Astrocyte of the cerebellum (primary cell): ENCODE measurements at regions not wholly inside any gene's neighbourhood (a gene's known extent, or its start where the extent isn't known, plus 50 kb on each side); places are given as distances from the start of the nearest gene placed in this dataset.

Experiments used
- DNase-seq: peaks from one replicate; pipeline ENCODE4 v3.0.0-alpha.2; 2011; ENCODE audit warnings: low read depth
- H3K4me3 ChIP-seq: 2 replicates; pipeline ENCODE4 v1.5.1; 2011; ENCODE audit warnings: mild to moderate bottlenecking, low read depth, low read length, moderate library complexity
- in situ Hi-C: cut with HindIII; loops from 2 replicates; pipeline ENCODE4 v1.10.0; 2017; ENCODE audit warnings: low sequenced_read_pairs
- TF ChIP-seq, protein P1 (sequence below): IDR thresholded peaks from 2 replicates; pipeline ENCODE4 v1.5.1; 2012; ENCODE audit warnings: low read length, low read depth, moderate library complexity, mild to moderate bottlenecking; ENCODE audit errors: missing control alignments

DNA sequence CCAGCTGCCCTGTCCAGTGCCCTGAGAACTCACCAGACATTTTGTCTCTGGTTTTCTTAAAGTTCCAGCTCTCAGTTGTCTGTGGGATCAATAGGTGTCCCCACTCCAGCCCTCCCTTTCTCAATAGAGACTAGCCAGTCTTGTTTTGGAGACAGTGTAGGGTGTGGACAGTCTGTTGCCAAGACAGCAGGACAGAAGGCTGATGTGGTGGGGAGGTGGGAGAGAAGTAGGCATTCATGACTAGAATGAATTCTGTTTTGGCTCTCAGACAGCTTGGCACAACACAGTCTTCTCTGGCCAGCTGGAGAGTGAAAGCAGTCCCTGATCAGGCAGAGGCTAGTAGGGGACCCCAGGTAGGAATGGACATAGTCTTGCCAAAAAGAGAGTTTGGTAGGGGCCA is 467.0 kb upstream of the PODXL start:
- TF ChIP-seq, protein P1, sequence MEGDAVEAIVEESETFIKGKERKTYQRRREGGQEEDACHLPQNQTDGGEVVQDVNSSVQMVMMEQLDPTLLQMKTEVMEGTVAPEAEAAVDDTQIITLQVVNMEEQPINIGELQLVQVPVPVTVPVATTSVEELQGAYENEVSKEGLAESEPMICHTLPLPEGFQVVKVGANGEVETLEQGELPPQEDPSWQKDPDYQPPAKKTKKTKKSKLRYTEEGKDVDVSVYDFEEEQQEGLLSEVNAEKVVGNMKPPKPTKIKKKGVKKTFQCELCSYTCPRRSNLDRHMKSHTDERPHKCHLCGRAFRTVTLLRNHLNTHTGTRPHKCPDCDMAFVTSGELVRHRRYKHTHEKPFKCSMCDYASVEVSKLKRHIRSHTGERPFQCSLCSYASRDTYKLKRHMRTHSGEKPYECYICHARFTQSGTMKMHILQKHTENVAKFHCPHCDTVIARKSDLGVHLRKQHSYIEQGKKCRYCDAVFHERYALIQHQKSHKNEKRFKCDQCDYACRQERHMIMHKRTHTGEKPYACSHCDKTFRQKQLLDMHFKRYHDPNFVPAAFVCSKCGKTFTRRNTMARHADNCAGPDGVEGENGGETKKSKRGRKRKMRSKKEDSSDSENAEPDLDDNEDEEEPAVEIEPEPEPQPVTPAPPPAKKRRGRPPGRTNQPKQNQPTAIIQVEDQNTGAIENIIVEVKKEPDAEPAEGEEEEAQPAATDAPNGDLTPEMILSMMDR, result no peak
- no peak overlapping the region for H3K4me3 ChIP-seq
- no peak for DNase-seq
- in situ Hi-C loops, result no loop called here

DNA sequence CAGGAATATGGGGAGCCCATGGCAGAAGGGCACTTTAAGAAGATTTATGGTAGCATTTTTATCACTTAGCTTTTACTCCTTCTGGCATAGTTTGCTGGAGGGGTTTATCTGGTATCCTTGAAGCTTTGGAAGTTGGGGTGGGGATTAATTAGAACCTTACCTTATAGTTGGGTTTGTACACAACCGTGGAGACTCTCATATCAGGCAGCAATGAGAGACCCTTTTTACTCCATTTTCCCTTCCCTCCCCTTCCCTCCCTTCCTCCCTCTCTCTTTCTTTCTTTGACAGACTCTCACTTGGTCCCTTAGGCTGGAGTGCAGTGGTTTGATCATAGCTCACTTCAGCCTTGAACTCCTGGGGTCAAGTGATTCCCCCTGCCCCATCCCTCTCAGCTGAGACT is 465.8 kb upstream of the PODXL start:
- no peak overlapping the region for H3K4me3 ChIP-seq
- in situ Hi-C loops, result no loop called here
- no peak for DNase-seq
- TF ChIP-seq, protein P1, result no peak

- in situ Hi-C loops, result no loop called here
- TF ChIP-seq, protein P1, result no peak
- no peak for DNase-seq
- no peak overlapping the region for H3K4me3 ChIP-seq
Observed at GRCh38 chr7:132019703-132020102, 463.3 kb upstream of the PODXL start.

DNA sequence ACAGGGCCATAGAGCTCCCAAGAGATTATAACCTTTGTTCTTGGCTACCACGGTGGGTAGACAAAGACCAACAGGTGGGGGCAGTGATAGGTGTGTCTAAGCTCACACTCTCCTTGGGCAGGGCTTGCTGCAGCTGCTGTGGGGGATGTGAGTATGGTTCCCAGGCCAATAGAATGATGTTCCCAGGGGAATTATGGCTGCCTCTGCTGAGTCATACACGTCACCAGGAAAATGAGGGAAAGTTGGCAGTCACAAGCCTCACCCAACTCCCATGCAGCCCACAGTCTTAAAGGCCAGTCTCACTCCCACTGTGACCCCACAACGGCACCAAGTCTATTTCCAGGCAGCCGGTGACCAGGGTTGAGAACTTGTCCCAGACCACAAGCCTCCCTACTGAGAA is 453.4 kb upstream of the PODXL start:
- TF ChIP-seq, protein P1, result no peak
- peak; percentile 86 for DNase-seq
- no peak overlapping the region for H3K4me3 ChIP-seq
- in situ Hi-C loops, result no loop called here

DNA sequence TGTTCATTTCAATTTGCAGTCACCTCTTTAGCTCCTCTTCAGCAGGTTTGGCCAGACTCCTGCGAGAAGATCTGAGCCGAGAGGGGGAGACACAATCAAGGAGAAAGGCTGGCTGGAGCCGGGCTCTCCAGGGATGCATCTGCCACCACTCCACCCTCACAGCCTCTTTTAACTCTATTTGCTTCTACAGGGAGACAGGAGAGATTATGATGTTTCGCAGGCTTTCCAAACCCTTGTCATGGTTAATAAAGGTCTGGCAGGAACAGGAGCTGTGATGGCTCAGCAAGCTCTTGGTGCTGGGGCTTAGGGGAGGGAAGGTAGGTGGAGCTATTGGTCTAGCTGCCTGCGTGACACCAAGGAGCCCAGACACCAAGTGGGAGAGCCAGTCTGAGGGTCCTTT is 448.1 kb upstream of the PODXL start:
- TF ChIP-seq, protein P1, result peak; percentile 60
- in situ Hi-C loops, result no loop called here
- DNase-seq, result peak; percentile 80

DNA sequence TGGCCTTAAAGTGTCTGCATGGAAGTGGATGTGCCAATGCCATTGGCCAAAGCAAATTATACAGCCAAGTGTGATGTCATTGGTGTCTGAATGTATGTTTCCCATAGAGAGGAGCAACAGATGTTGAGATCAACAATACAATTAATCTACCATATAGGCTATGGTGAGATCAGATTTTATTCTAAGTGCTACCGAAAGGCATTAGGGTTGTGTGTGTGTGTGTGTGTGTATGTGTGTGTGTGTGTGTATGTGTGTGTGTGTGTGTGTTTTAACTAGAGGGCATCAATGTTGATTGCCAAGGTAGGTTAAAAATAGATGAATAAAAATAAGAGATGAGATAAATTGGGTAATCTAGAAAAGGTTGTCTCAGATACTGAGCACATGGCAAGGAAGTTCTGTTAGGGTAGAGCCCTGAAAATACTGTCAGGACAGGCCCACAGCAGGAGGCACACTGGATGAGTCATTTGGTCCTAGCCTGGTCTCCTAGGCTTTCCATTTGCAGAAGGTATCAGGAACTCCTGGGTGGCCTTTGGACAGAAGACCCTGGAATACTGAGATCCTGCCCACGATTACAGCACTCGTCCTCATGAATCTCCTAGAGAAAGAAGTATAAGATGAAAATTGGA is 446.0 kb upstream of the PODXL start:
- in situ Hi-C loops, result no loop called here
- TF ChIP-seq, protein P1, result no peak
- no peak for DNase-seq
- H3K4me3 ChIP-seq, result no peak overlapping the region

More for the DNA sequence above, 448.1 kb upstream of the PODXL start:
- H3K4me3 ChIP-seq, result no peak overlapping the region
